OCI-LY7 (cell line): ENCODE measurements at regions not wholly inside any gene's neighbourhood (a gene's known extent, or its start where the extent isn't known, plus 50 kb on each side); places are given as distances from the start of the nearest gene placed in this dataset.

Experiments used
- BruUV-seq: library from RNA; stranded (reverse); fragments of 400-500 nt; replicated peaks from 2 replicates; lab custom pipeline; 2021; lab: Mats Ljungman, UMichigan
- CTCF ChIA-PET: fragments of 300-600 bp; sonication (Branson Sonifier 250); formaldehyde crosslinking; loops from one replicate; lab custom pipeline; 2022; ENCODE audit warnings: antibody characterized with exemption; ENCODE audit not compliant: unreplicated experiment; lab: Charles Lee
- POLR2A ChIA-PET: fragments of 300-600 bp; sonication (Branson Sonifier 250); formaldehyde crosslinking; loops from one replicate; lab custom pipeline; 2022; ENCODE audit warnings: antibody characterized with exemption; lab: Charles Lee
- DNase-seq: peaks from one replicate; pipeline ENCODE4 v3.0.0-alpha.2; 2015; ENCODE audit warnings: low spot score
- H2AFZ ChIP-seq: fragments of 200-600 bp; sonication (generic), shearing (Covaris generic); 2 replicates; pipeline ENCODE4 v1.6.1; 2014; ENCODE audit warnings: mild to moderate bottlenecking, antibody characterized with exemption, low read length, moderate library complexity
- H3K27ac ChIP-seq: fragments of 200-600 bp; sonication (generic); 2 replicates; pipeline ENCODE4 v1.5.1; 2014; ENCODE audit warnings: mixed run types, low read depth, mild to moderate bottlenecking, moderate library complexity, low read length, inconsistent platforms; ENCODE audit not compliant: poor library complexity, severe bottlenecking
- H3K36me3 ChIP-seq: fragments of 200-600 bp; sonication (generic); 2 replicates; pipeline ENCODE4 v1.6.1; 2014; ENCODE audit warnings: mild to moderate bottlenecking, antibody characterized with exemption, low read length, moderate library complexity, mixed read lengths; ENCODE audit not compliant: insufficient read depth
- H3K4me1 ChIP-seq: fragments of 200-600 bp; sonication (generic); 2 replicates; pipeline ENCODE4 v1.5.1; 2014; ENCODE audit warnings: mild to moderate bottlenecking, low read length; ENCODE audit not compliant: insufficient read depth, poor library complexity, severe bottlenecking
- H3K4me2 ChIP-seq: fragments of 200-600 bp; sonication (generic); 2 replicates; pipeline ENCODE4 v1.6.1; 2014; ENCODE audit warnings: mild to moderate bottlenecking, low read length
- H3K4me3 ChIP-seq: fragments of 200-600 bp; sonication (generic); 2 replicates; pipeline ENCODE4 v1.5.1; 2014; ENCODE audit warnings: mild to moderate bottlenecking, low read depth, low read length; ENCODE audit not compliant: poor library complexity, severe bottlenecking
- H3K79me2 ChIP-seq: fragments of 200-600 bp; sonication (generic); 2 replicates; pipeline ENCODE4 v1.6.1; 2016; ENCODE audit warnings: low read depth, mild to moderate bottlenecking, low read length, moderate library complexity, mixed read lengths; ENCODE audit not compliant: insufficient read depth
- H3K9me2 ChIP-seq: fragments of 200-600 bp; sonication (generic); 2 replicates; pipeline ENCODE4 v1.6.1; 2016; ENCODE audit warnings: mild to moderate bottlenecking, low read length, mixed read lengths; ENCODE audit not compliant: insufficient read depth
- H3K9me3 ChIP-seq: fragments of 200-600 bp; sonication (generic); 2 replicates; pipeline ENCODE4 v1.6.1; 2014; ENCODE audit warnings: mild to moderate bottlenecking, mixed run types, low read length, mixed read lengths
- H4K20me1 ChIP-seq: fragments of 200-600 bp; sonication (generic); 2 replicates; pipeline ENCODE4 v1.6.1; 2014; ENCODE audit warnings: mild to moderate bottlenecking, antibody characterized with exemption, low read length, moderate library complexity, mixed read lengths; ENCODE audit not compliant: insufficient read depth
- EZH2phosphoT487 ChIP-seq: fragments of 200-600 bp; sonication (generic); IDR thresholded peaks from 2 replicates; pipeline ENCODE4 v1.6.1; 2018; ENCODE audit warnings: low read depth, borderline replicate concordance, mild to moderate bottlenecking, mixed run types, antibody characterized with exemption, low read length, moderate library complexity, mixed read lengths
- intact Hi-C: fragments of 100-400 bp; cut with micrococcal nuclease; formaldehyde crosslinking; loops from one replicate; pipeline ENCODE4 v1.10.0; 2022; ENCODE audit not compliant: unreplicated experiment
- TF ChIP-seq, protein P1 (sequence below): fragments of 200-600 bp; sonication (generic); conservative IDR thresholded peaks from 2 replicates; pipeline ENCODE4 v1.5.1; 2014; ENCODE audit warnings: mild to moderate bottlenecking, antibody characterized with exemption, low read length, moderate library complexity, mixed read lengths

GRCh38 chr11:96714689-96715088, 324.9 kb downstream of the JRKL start:
- H3K9me2 ChIP-seq: no peaks in the 10 kb centered on the region
- no peaks in the 10 kb centered on the region for H3K4me1 ChIP-seq
- no TSS peak for BruUV-seq
- no peak overlapping the region for H2AFZ ChIP-seq
- DNase-seq: no peak
- H3K27ac ChIP-seq: no peak overlapping the region
- no peak overlapping the region for H3K4me3 ChIP-seq
- no peaks in the 10 kb centered on the region for H4K20me1 ChIP-seq
- H3K9me3 ChIP-seq: no peaks in the 10 kb centered on the region
- ChIA-PET POLR2A (interaction anchor here (0.7 kb wide), 1 partner anchor 650 kb away, joined by 3 read pairs; no protein-coding TSS in a partner anchor), CTCF (no interaction called here)
- H3K79me2 ChIP-seq: no peaks in the 10 kb centered on the region
- no peak for TF ChIP-seq EZH2phosphoT487
- TF ChIP-seq, protein P1, sequence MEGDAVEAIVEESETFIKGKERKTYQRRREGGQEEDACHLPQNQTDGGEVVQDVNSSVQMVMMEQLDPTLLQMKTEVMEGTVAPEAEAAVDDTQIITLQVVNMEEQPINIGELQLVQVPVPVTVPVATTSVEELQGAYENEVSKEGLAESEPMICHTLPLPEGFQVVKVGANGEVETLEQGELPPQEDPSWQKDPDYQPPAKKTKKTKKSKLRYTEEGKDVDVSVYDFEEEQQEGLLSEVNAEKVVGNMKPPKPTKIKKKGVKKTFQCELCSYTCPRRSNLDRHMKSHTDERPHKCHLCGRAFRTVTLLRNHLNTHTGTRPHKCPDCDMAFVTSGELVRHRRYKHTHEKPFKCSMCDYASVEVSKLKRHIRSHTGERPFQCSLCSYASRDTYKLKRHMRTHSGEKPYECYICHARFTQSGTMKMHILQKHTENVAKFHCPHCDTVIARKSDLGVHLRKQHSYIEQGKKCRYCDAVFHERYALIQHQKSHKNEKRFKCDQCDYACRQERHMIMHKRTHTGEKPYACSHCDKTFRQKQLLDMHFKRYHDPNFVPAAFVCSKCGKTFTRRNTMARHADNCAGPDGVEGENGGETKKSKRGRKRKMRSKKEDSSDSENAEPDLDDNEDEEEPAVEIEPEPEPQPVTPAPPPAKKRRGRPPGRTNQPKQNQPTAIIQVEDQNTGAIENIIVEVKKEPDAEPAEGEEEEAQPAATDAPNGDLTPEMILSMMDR: no peak
- H3K4me2 ChIP-seq: no peak overlapping the region
- no peaks in the 10 kb centered on the region for H3K36me3 ChIP-seq
- intact Hi-C loops: no loop called here

GRCh38 chr11:96715208-96715607, 325.4 kb downstream of the JRKL start:
- no peak overlapping the region for H3K4me2 ChIP-seq
- no peaks in the 10 kb centered on the region for H3K9me2 ChIP-seq
- TF ChIP-seq, protein P1: no peak
- no peak for TF ChIP-seq EZH2phosphoT487
- no peak for DNase-seq
- H3K36me3 ChIP-seq: no peaks in the 10 kb centered on the region
- H3K27ac ChIP-seq: no peak overlapping the region
- H3K4me1 ChIP-seq: no peaks in the 10 kb centered on the region
- H3K9me3 ChIP-seq: no peaks in the 10 kb centered on the region
- ChIA-PET CTCF (no interaction called here), POLR2A (no interaction called here)
- no peaks in the 10 kb centered on the region for H4K20me1 ChIP-seq
- no peak overlapping the region for H2AFZ ChIP-seq
- intact Hi-C loops: no loop called here
- no peak overlapping the region for H3K4me3 ChIP-seq
- no peaks in the 10 kb centered on the region for H3K79me2 ChIP-seq
- BruUV-seq: no TSS peak

DNA sequence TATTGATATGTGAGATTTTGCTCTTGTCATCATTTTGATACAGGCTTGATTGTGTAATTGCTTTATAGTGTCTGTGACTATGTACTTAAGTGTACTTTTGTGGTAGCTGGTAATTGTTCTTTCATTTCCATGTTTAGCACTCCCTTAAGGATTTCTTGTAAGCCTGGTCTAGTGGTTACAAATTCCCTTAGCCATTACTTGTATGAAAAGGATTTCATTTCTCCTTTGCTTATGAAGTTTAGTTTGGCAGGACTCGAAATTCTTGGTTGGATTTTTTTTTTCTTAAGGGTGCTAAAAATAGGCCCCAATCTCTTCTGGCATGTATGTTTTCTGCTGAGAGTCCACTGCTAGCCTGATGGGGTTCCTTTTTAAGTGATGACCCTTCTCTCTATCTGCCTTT, 346.8 kb downstream of the JRKL start:
- no peak overlapping the region for H2AFZ ChIP-seq
- H3K4me2 ChIP-seq: no peak overlapping the region
- no peaks in the 10 kb centered on the region for H3K4me1 ChIP-seq
- H3K27ac ChIP-seq: no peak overlapping the region
- intact Hi-C loops: no loop called here
- no peak for TF ChIP-seq EZH2phosphoT487
- TF ChIP-seq, protein P1: no peak
- no TSS peak for BruUV-seq
- no peaks in the 10 kb centered on the region for H3K9me3 ChIP-seq
- no peaks in the 10 kb centered on the region for H3K79me2 ChIP-seq
- H3K36me3 ChIP-seq: no peaks in the 10 kb centered on the region
- no peaks in the 10 kb centered on the region for H4K20me1 ChIP-seq
- ChIA-PET CTCF (no interaction called here), POLR2A (no interaction called here)
- no peaks in the 10 kb centered on the region for H3K9me2 ChIP-seq
- H3K4me3 ChIP-seq: no peak overlapping the region
- DNase-seq: no peak
